ENCODE measurements at regions not wholly inside any gene's neighbourhood (a gene's known extent, or its start where the extent isn't known, plus 50 kb on each side); places are given as distances from the start of the nearest gene placed in this dataset.

DNA sequence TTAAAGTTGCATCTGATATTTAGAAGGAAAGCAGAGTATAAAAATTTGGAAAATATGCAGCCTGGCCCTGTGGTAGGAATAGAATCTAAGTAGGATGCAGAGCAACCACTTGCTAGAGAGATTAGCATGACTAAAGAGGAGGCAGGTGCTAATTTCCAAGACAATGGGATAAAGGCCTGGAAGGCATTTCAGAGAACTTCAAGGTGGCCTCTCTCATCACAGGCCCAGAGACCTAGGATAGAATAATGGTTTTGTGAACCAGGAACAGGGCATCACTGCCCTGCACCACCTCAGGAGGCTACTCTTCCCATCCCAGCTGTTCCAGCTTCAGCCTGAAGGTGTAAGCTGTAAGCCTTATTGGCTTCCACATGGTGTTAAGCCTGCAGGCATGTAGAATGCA lies 621.7 kb upstream of the HS3ST1 start:
- TF ChIP-seq POLR2A (IDR thresholded peaks at IDR 0.05; ENCODE audit: borderline replicate concordance, extremely low read depth, insufficient read depth, insufficient read length): no peak
- no peak for TF ChIP-seq POLR2AphosphoS5 (IDR thresholded peaks at IDR 0.05; ENCODE audit: low read depth, low read length)
- TF ChIP-seq YY1 (IDR thresholded peaks at IDR 0.05; ENCODE audit: extremely low read depth, insufficient replicate concordance, low read depth, low read length): no peak
- no peak for TF ChIP-seq RAD21 (IDR thresholded peaks at IDR 0.05; ENCODE audit: low read depth)
- no peak for TF ChIP-seq EGR1 (IDR thresholded peaks at IDR 0.05; ENCODE audit: low read depth)
- TF ChIP-seq JUND (IDR thresholded peaks at IDR 0.05): no peak
